Duodenal mucosa (tissue), 2 donors: ENCODE measurements at regions not wholly inside any gene's neighbourhood (a gene's known extent, or its start where the extent isn't known, plus 50 kb on each side); places are given as distances from the start of the nearest gene placed in this dataset.

ENCODE experiments used
- H3K27ac ChIP-seq: one replicate; pipeline ENCODE4 v1.7.0; 2013; ENCODE audit warnings: low read depth, low read length
- H3K27me3 ChIP-seq, 2 donors: one replicate each; pipeline ENCODE4 v1.7.0; 2013; ENCODE audit warnings: low read length in 2 of 2, control low read depth in 1 of 2; ENCODE audit not compliant: insufficient read depth in 2 of 2, control insufficient read depth in 1 of 2
- H3K36me3 ChIP-seq, 2 donors: one replicate each; pipeline ENCODE4 v1.7.0; 2013; ENCODE audit warnings: low read length in 2 of 2, control low read depth in 1 of 2; ENCODE audit not compliant: insufficient read depth in 2 of 2, control insufficient read depth in 1 of 2
- H3K4me1 ChIP-seq, 2 donors: one replicate each; pipeline ENCODE4 v1.7.0; 2013; ENCODE audit warnings: low read length in 2 of 2, control low read depth in 1 of 2; ENCODE audit not compliant: insufficient read depth in 2 of 2, control insufficient read depth in 1 of 2
- H3K4me3 ChIP-seq, 2 donors: one replicate each; pipeline ENCODE4 v1.7.0; 2013; ENCODE audit warnings: low read length in 2 of 2, low read depth in 1 of 2
- H3K9ac ChIP-seq, 2 donors: one replicate each; pipeline ENCODE4 v1.7.0; 2013; ENCODE audit warnings: low read length in 2 of 2, low read depth in 1 of 2
- H3K9me3 ChIP-seq, 2 donors: one replicate each; pipeline ENCODE4 v1.7.0; 2013; ENCODE audit warnings: low read length in 2 of 2, control low read depth in 1 of 2; ENCODE audit not compliant: control insufficient read depth in 1 of 2

DNA sequence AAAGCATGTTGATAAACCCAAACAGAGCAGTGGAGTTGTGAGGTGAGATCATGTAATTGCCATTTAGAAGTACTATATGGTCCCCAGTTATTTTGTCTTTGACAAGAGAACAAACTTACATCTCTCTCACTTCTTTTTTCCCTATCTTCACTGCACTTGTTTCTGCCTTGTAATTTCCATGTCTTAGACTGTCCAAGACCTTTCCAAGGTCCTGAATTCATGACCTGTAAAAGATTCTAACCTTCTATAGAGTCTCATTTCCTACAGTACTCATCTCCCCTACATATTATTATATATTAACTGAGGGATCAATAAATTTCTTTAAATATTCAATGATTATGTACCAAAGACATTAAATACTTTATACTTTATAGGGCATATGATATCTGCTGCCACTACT, 295.3 kb upstream of the KIF2B start:
- no peaks in the 10 kb centered on the region for H3K9me3 ChIP-seq
- H3K27me3 ChIP-seq = no peaks in the 10 kb centered on the region
- no peak overlapping the region for H3K9ac ChIP-seq
- H3K4me3 ChIP-seq = no peak overlapping the region
- no peaks in the 10 kb centered on the region for H3K4me1 ChIP-seq
- H3K36me3 ChIP-seq = no peaks in the 10 kb centered on the region
- H3K27ac ChIP-seq = no peak overlapping the region

DNA sequence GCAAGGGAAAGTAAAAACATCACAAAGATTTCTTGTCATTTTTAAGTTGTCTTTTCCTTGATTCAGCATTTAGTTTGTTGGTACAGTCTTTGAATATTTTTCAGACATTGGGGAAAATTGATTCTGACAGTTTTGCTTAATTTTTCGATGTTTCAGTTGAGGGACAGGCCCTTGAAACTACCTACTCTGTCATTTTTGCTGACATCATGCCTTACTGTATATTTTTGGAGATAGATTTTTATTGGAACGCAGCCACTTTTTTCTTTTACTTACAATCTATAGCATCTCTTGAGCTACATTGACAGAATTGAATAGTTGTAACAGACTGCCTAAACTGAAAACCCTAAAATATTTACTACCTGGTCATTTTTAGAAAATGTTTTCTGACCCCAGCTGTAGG, 297.1 kb upstream of the KIF2B start:
- no peak overlapping the region for H3K27ac ChIP-seq
- H3K27me3 ChIP-seq = no peaks in the 10 kb centered on the region
- H3K9me3 ChIP-seq = no peaks in the 10 kb centered on the region
- H3K9ac ChIP-seq = no peak overlapping the region
- H3K4me1 ChIP-seq = no peaks in the 10 kb centered on the region
- no peak overlapping the region for H3K4me3 ChIP-seq
- H3K36me3 ChIP-seq = no peaks in the 10 kb centered on the region

DNA sequence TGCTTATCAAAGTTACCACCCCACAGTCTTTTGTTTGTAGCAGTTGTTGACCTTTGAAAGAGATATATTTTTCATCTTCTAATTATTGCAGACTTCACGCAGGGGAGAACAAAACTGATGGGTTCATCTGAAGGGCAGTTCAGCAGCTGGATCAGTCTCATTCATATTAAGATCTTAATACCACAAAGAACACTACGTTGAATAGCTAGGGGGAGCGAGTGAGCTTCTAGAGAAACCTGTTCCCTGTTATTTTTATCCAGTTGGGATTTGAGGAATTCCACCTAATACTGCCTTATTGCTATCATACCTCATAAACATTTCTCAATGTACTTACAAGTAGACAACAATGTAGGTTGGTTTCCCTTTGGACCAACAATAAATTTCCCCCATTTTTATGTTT, 306.1 kb upstream of the KIF2B start:
- H3K27ac ChIP-seq = no peak overlapping the region
- H3K9ac ChIP-seq = no peak overlapping the region
- no peaks in the 10 kb centered on the region for H3K9me3 ChIP-seq
- H3K4me1 ChIP-seq = no peaks in the 10 kb centered on the region
- no peaks in the 10 kb centered on the region for H3K27me3 ChIP-seq
- no peak overlapping the region for H3K4me3 ChIP-seq
- H3K36me3 ChIP-seq = no peaks in the 10 kb centered on the region

DNA sequence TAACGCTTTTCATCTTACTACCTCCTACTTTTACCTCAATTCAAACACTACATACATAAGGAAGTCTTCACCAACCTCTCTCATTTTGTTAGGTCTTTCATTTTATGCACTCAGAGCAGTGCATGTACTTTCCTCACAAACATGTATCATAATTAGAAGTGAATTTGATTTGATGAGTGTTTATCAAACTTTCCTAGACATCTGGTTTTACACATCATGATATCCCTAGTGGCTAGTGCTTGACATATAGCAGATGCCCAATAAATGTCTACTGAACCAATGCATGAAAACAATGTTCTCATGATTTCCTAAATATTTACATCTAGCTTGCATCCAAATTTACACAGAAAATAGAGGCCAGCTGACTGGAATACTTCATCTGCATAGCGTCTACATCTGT, 323.4 kb upstream of the KIF2B start:
- H3K4me3 ChIP-seq = no peak overlapping the region
- H3K9ac ChIP-seq = no peak overlapping the region
- H3K27me3 ChIP-seq = no peaks in the 10 kb centered on the region
- no peaks in the 10 kb centered on the region for H3K36me3 ChIP-seq
- H3K4me1 ChIP-seq = no peaks in the 10 kb centered on the region
- H3K27ac ChIP-seq = no peak overlapping the region
- no peaks in the 10 kb centered on the region for H3K9me3 ChIP-seq

DNA sequence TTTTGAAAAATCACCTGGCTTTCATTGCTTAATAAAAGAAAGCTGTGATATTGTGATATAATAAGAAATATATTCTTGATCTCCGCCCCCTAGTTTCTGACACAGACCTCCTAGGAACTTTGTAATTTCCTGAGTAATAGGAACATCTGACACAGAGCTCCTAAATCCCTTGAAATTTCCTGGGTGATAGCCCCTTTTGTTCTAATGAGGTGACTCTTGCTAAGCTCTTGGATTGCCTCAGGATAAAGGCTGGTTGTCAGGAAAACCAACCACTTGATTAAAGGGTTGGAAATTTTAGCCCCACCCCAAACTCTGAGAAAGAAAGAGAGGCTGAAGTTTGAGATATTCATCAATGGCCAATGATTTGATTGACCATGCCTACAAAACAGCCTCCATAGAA, 326.4 kb upstream of the KIF2B start:
- no peaks in the 10 kb centered on the region for H3K9me3 ChIP-seq
- no peak overlapping the region for H3K9ac ChIP-seq
- no peaks in the 10 kb centered on the region for H3K36me3 ChIP-seq
- H3K27ac ChIP-seq = no peak overlapping the region
- H3K27me3 ChIP-seq = no peaks in the 10 kb centered on the region
- H3K4me1 ChIP-seq = no peaks in the 10 kb centered on the region
- no peak overlapping the region for H3K4me3 ChIP-seq

DNA sequence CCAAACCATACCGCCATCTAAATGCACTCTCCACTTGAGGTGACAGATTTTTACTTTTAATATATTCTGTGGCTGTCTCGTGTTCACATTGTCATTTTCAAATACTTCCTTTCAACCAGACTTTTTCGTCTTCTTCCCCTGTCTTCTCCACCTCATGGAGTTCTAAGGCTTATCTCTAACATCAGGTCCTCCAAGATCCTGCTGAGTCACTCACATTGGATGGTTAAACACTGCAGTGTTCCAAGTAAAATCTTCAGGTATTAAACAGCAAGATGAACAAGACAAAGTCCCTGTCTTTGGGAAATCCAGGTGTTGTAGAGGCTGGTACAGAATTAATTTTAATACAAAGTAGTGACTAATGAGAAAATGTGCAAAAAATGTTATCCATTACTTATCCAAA, 330.2 kb upstream of the KIF2B start:
- H3K27me3 ChIP-seq = no peaks in the 10 kb centered on the region
- H3K4me3 ChIP-seq = no peak overlapping the region
- no peak overlapping the region for H3K27ac ChIP-seq
- H3K9ac ChIP-seq = no peak overlapping the region
- H3K36me3 ChIP-seq = no peaks in the 10 kb centered on the region
- H3K4me1 ChIP-seq = no peaks in the 10 kb centered on the region
- no peaks in the 10 kb centered on the region for H3K9me3 ChIP-seq

DNA sequence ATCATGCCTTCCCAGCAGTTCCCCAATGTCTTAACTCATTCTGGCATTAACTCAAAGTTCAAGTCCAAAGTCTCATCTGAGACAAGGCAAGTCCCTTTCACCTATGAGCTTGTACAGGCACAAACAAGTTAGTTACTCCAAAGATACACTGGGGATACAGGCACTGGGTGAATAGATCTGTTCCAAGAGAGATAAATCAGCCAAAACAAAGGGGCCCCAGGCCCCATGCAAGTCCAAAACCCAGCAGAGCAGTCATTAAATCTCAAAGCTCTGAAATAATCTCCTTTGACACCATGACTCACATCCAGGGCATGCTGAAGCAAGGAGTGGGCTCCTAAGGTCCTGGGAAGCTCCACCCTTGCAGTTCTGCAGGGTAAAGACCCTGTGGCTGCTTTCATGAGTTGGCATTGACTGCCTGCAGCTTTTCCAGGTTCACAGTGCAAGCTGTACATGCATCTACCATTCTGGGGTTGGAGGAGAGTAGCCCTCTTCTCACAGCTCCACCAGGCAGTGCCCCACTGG, 332.2 kb upstream of the KIF2B start:
- Histone ChIP-seq H3K36me3 (no peaks in the 10 kb centered on the region), H3K27ac (no peak overlapping the region), H3K4me3 (no peak overlapping the region), H3K27me3 (no peaks in the 10 kb centered on the region), H3K9ac (no peak overlapping the region), H3K9me3 (no peaks in the 10 kb centered on the region), H3K4me1 (no peaks in the 10 kb centered on the region)

DNA sequence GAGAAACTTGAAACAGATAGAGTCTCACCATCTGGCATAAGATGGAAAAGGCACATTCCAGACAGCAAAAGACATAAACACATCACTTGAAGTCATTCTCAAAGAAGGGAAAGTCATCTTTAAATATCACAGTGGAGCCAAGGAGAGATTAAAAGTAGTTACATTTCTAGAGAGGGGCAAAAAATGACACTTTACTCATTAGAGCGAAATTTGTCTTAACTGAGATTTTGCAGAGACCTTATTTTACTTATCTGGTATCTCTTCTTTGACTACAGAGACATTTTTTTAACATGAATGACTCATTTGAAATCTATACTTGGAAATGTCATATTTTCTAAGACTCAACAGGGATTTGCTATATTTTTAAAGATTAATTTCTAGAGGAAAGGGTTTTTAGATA, 339.0 kb upstream of the KIF2B start:
- no peaks in the 10 kb centered on the region for H3K27me3 ChIP-seq
- H3K9me3 ChIP-seq = no peaks in the 10 kb centered on the region
- H3K4me1 ChIP-seq = no peaks in the 10 kb centered on the region
- H3K4me3 ChIP-seq = no peak overlapping the region
- H3K36me3 ChIP-seq = no peaks in the 10 kb centered on the region
- H3K9ac ChIP-seq = no peak overlapping the region
- no peak overlapping the region for H3K27ac ChIP-seq

DNA sequence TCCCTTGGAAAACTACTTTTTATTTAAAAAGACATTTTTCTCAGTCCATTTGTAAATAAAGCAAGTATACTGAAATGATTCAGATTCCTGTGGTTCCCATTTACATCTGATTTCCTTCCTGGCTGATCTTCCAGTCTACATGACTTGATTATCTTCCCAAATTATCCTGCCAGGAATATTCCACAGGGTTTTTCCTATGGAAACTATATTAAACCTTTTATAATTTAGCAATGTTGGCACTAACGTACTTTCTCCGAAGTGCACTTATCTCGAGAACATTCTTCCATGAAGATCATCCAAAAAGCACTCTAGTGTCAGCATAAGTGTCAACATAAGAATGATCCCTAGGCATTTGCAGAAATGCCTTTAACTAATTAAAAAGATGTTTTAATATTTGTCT, 347.7 kb upstream of the KIF2B start:
- Histone ChIP-seq H3K4me1 (no peaks in the 10 kb centered on the region), H3K9ac (no peak overlapping the region), H3K27ac (no peak overlapping the region), H3K9me3 (no peaks in the 10 kb centered on the region), H3K27me3 (no peaks in the 10 kb centered on the region), H3K36me3 (no peaks in the 10 kb centered on the region), H3K4me3 (no peak overlapping the region)

DNA sequence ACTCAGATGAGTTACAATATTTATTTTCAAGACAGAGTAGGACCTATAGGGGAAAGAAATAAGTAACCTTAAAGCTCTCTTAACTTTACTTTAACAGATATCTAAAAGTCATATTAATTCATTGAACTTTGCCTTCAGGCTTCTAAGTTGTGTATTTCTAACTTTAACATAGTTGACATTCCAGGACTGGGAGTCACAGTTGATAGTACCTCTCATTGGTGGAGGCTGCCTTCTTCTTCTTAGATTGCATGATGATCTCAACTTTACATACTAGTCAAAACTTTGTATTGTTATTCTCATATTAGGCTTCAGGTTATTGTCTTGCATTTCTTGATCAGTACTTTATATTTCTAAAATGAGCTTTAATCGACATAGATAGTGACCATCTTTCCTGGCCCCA, 350.1 kb upstream of the KIF2B start:
- H3K4me3 ChIP-seq = no peak overlapping the region
- no peaks in the 10 kb centered on the region for H3K9me3 ChIP-seq
- H3K9ac ChIP-seq = no peak overlapping the region
- no peaks in the 10 kb centered on the region for H3K27me3 ChIP-seq
- no peak overlapping the region for H3K27ac ChIP-seq
- H3K4me1 ChIP-seq = no peaks in the 10 kb centered on the region
- no peaks in the 10 kb centered on the region for H3K36me3 ChIP-seq

DNA sequence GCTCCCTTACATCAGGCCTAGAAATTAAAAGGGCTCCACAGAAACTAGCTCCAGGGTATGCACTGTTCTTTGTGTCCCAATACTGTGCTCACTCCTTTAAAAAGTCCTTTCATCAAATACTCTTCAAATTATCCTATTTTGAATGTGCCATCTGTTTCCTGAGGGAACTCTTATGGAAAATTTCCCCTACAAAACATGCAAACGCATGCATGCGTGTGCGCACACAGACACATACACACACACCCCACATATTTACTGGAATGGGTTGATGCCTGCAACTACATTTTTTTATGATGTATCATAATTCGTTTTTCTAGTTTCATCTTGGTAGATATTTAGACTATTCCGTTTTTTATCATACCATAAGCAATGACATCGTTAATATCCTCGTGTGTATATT, 351.2 kb upstream of the KIF2B start:
- no peaks in the 10 kb centered on the region for H3K36me3 ChIP-seq
- H3K27me3 ChIP-seq = no peaks in the 10 kb centered on the region
- no peak overlapping the region for H3K27ac ChIP-seq
- no peaks in the 10 kb centered on the region for H3K4me1 ChIP-seq
- H3K9me3 ChIP-seq = no peaks in the 10 kb centered on the region
- H3K4me3 ChIP-seq = no peak overlapping the region
- no peak overlapping the region for H3K9ac ChIP-seq
